Vagina (tissue), 2 donors: ENCODE measurements at regions not wholly inside any gene's neighbourhood (a gene's known extent, or its start where the extent isn't known, plus 50 kb on each side); places are given as distances from the start of the nearest gene placed in this dataset.

Experiments used
- DNase-seq, 2 donors: peaks; one replicate each; pipeline ENCODE4 v3.0.0-alpha.2; 2017; ENCODE audit errors: extremely low spot score in 2 of 2
- H3K27ac ChIP-seq: fragments of 200-600 bp; sonication (generic); one replicate; pipeline ENCODE4 v1.5.1; 2019
- H3K27me3 ChIP-seq: fragments of 200-600 bp; sonication (generic); one replicate; pipeline ENCODE4 v1.5.1; 2019
- H3K36me3 ChIP-seq, 2 donors: fragments of 200-600 bp; sonication (generic); one replicate each; pipeline ENCODE4 v1.5.1; 2017 to 2019
- H3K4me1 ChIP-seq: fragments of 200-600 bp; sonication (generic); one replicate; pipeline ENCODE4 v1.5.1; 2019
- H3K4me3 ChIP-seq, 2 donors: fragments of 200-600 bp; sonication (generic); 1 replicate in 1 of 2; 2 replicates in 1 of 2; pipeline ENCODE4 v1.5.1; 2016 to 2019
- H3K9me3 ChIP-seq: fragments of 200-600 bp; sonication (generic); one replicate; pipeline ENCODE4 v1.5.1; 2019
- CTCF ChIP-seq, 3 experiments: fragments of 450-650 bp in 2 of 3; fragments of 200-600 bp in 1 of 3; sonication (generic) in 1 of 3; IDR thresholded peaks; one replicate each; pipeline ENCODE4 v1.5.1; 2017 to 2019; ENCODE audit warnings: antibody characterized with exemption in 3 of 3, mild to moderate bottlenecking in 2 of 3, moderate library complexity in 2 of 3
- POLR2A ChIP-seq, 2 donors: fragments of 450-650 bp; IDR thresholded peaks; one replicate each; pipeline ENCODE4 v1.6.1; 2017; ENCODE audit warnings: antibody characterized with exemption in 2 of 2, mild to moderate bottlenecking in 2 of 2, moderate library complexity in 2 of 2
- POLR2AphosphoS5 ChIP-seq, 2 donors: sonication (generic); formaldehyde crosslinking; IDR thresholded peaks; one replicate each; pipeline ENCODE4 v1.9.0; 2017; ENCODE audit warnings: antibody characterized with exemption in 2 of 2, mild to moderate bottlenecking in 2 of 2, low read depth in 1 of 2; ENCODE audit not compliant: insufficient read depth in 1 of 2
- intact Hi-C: fragments of 100-400 bp; cut with DNase I; formaldehyde crosslinking; loops from one replicate; pipeline ENCODE4 v1.15.1; 2023

DNA sequence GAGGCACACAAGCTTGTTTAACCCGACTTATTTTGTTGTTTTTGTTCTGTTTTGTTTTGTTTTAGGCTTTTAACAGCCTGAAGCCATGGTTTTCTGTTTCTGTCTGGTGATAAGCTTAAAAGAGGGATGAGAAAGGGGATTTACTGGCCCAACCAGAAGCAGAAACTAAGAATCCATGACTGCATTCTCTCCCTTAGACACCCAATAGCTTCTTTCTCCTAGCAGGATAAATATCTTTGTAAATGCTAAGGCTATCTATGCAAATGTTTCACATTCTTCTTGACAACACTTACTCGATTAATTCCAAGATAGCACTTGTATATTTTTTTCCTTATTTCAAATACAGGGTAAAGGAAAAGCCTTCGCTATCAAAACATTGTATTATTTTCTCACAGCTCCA is 53.7 kb upstream of the SMAD1 start:
- Histone ChIP-seq H3K9me3 (no peaks in the 10 kb centered on the region), H3K27ac (no peak overlapping the region), H3K27me3 (no peaks in the 10 kb centered on the region), H3K36me3 (no peaks in the 10 kb centered on the region), H3K4me3 (no peak overlapping the region), H3K4me1 (no peaks in the 10 kb centered on the region)
- DNase-seq, result no peak
- intact Hi-C loops, result no loop called here
- TF ChIP-seq POLR2AphosphoS5 (IDR thresholded peaks at IDR 0.05; ENCODE audit: insufficient read depth in 1 of 2, low read depth in 1 of 2) (no peak), POLR2A (IDR thresholded peaks at IDR 0.05) (no peak), CTCF (IDR thresholded peaks at IDR 0.05) (no peak)

- TF ChIP-seq CTCF (IDR thresholded peaks at IDR 0.05) (no peak), POLR2AphosphoS5 (IDR thresholded peaks at IDR 0.05; ENCODE audit: insufficient read depth in 1 of 2, low read depth in 1 of 2) (no peak), POLR2A (IDR thresholded peaks at IDR 0.05) (no peak)
- no peak overlapping the region for H3K27ac ChIP-seq
- intact Hi-C loops, result no loop called here
Observed at GRCh38 chr4:145427221-145427620, 54.4 kb upstream of the SMAD1 start.

DNA sequence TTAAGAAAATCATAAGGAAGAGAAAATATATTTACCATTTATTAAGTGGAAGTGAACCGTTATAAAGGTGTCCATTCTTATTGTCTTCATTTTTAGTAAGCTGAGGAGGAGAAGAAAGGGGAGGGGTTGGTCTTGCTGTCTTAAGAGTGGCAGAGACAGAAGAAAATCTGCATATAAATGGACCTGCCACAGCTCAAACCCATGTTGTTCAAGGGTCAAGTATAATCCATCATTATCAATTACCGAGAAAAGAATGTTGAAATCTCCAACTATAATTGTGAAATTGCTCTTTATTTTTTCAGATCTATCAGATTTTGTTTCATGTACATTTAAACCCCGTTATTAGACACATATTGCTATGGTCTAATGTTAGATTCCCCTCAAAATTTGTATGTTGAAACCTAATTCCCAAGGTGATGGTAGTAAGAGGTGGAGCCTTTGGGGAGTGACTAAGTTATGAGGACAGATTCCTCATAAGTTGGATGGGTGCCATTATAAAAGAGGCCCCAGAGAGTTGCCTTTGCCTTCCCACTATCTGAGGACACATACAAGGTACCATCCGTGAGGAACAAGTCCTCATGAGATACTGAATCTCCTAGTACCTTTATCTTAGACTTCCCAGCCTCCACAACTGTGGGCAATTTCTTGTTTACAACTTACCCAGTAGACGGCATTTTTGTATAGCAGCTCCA is 58.5 kb upstream of the SMAD1 start:
- no peaks in the 10 kb centered on the region for H3K36me3 ChIP-seq
- no peak for DNase-seq
- no peaks in the 10 kb centered on the region for H3K9me3 ChIP-seq
- no peak overlapping the region for H3K4me3 ChIP-seq
- H3K27me3 ChIP-seq, result no peaks in the 10 kb centered on the region
- no peaks in the 10 kb centered on the region for H3K4me1 ChIP-seq
- TF ChIP-seq POLR2AphosphoS5 (IDR thresholded peaks at IDR 0.05; ENCODE audit: insufficient read depth in 1 of 2, low read depth in 1 of 2), result no peak
- TF ChIP-seq CTCF (IDR thresholded peaks at IDR 0.05), result no peak
- no peak for TF ChIP-seq POLR2A (IDR thresholded peaks at IDR 0.05)
- intact Hi-C loops, result no loop called here
- H3K27ac ChIP-seq, result no peak overlapping the region

More at GRCh38 chr4:145427221-145427620, 54.4 kb upstream of the SMAD1 start:
- no peak for DNase-seq
- Histone ChIP-seq H3K36me3 (no peaks in the 10 kb centered on the region), H3K4me1 (no peaks in the 10 kb centered on the region), H3K27me3 (no peaks in the 10 kb centered on the region), H3K9me3 (no peaks in the 10 kb centered on the region), H3K4me3 (no peak overlapping the region)

- H3K36me3 ChIP-seq, result no peaks in the 10 kb centered on the region
- intact Hi-C loops, result no loop called here
- no peak overlapping the region for H3K27ac ChIP-seq
- no peak for TF ChIP-seq POLR2AphosphoS5 (IDR thresholded peaks at IDR 0.05; ENCODE audit: insufficient read depth in 1 of 2, low read depth in 1 of 2)
- no peak for TF ChIP-seq POLR2A (IDR thresholded peaks at IDR 0.05)
- no peak for TF ChIP-seq CTCF (IDR thresholded peaks at IDR 0.05)
- H3K4me3 ChIP-seq, result no peak overlapping the region
- H3K4me1 ChIP-seq, result no peaks in the 10 kb centered on the region
- H3K9me3 ChIP-seq, result no peaks in the 10 kb centered on the region
- H3K27me3 ChIP-seq, result no peaks in the 10 kb centered on the region
- no peak for DNase-seq
Observed at GRCh38 chr4:145420595-145421214, 60.9 kb upstream of the SMAD1 start.

GRCh38 chr4:145418739-145419138 is 62.9 kb upstream of the SMAD1 start:
- H3K27me3 ChIP-seq, result no peaks in the 10 kb centered on the region
- H3K9me3 ChIP-seq, result no peaks in the 10 kb centered on the region
- no peaks in the 10 kb centered on the region for H3K4me1 ChIP-seq
- no peak for DNase-seq
- no peak overlapping the region for H3K27ac ChIP-seq
- intact Hi-C loops, result no loop called here
- no peak for TF ChIP-seq POLR2A (IDR thresholded peaks at IDR 0.05)
- no peak for TF ChIP-seq POLR2AphosphoS5 (IDR thresholded peaks at IDR 0.05; ENCODE audit: insufficient read depth in 1 of 2, low read depth in 1 of 2)
- no peak for TF ChIP-seq CTCF (IDR thresholded peaks at IDR 0.05)
- H3K36me3 ChIP-seq, result no peaks in the 10 kb centered on the region
- H3K4me3 ChIP-seq, result no peak overlapping the region
